ENCODE measurements at regions not wholly inside any gene's neighbourhood (a gene's known extent, or its start where the extent isn't known, plus 50 kb on each side); places are given as distances from the start of the nearest gene placed in this dataset.

- no peak for TF ChIP-seq REST (IDR thresholded peaks at IDR 0.05; ENCODE audit: insufficient read depth in 1 of 2, low read depth in 2 of 2, low read length in 2 of 2)
- TF ChIP-seq POLR2AphosphoS5 (IDR thresholded peaks at IDR 0.05; ENCODE audit: low read depth, low read length): no peak
- TF ChIP-seq SIN3A (IDR thresholded peaks at IDR 0.05; ENCODE audit: borderline replicate concordance, insufficient read depth, low read length): no peak
- TF ChIP-seq TAF1 (IDR thresholded peaks at IDR 0.05; ENCODE audit: borderline replicate concordance, insufficient read depth, low read length): no peak
- no peak for TF ChIP-seq FOXP2 (optimal IDR thresholded peaks at IDR 0.05; ENCODE audit: borderline replicate concordance, extremely low read depth, extremely low read length, insufficient read depth)
Observed at GRCh38 chr14:22475381-22475780, 113.6 kb downstream of the DAD1 start.

GRCh38 chr14:22474730-22475351, 114.2 kb downstream of the DAD1 start:
- TF ChIP-seq FOXP2 (optimal IDR thresholded peaks at IDR 0.05; ENCODE audit: borderline replicate concordance, extremely low read depth, extremely low read length, insufficient read depth) (no peak), POLR2AphosphoS5 (IDR thresholded peaks at IDR 0.05; ENCODE audit: low read depth, low read length) (no peak), REST (IDR thresholded peaks at IDR 0.05; ENCODE audit: insufficient read depth in 1 of 2, low read depth in 2 of 2, low read length in 2 of 2) (no peak), TAF1 (IDR thresholded peaks at IDR 0.05; ENCODE audit: borderline replicate concordance, insufficient read depth, low read length) (no peak), SIN3A (IDR thresholded peaks at IDR 0.05; ENCODE audit: borderline replicate concordance, insufficient read depth, low read length) (no peak)

- no peak for TF ChIP-seq POLR2AphosphoS5 (IDR thresholded peaks at IDR 0.05; ENCODE audit: low read depth, low read length)
- TF ChIP-seq TAF1 (IDR thresholded peaks at IDR 0.05; ENCODE audit: borderline replicate concordance, insufficient read depth, low read length): no peak
- no peak for TF ChIP-seq SIN3A (IDR thresholded peaks at IDR 0.05; ENCODE audit: borderline replicate concordance, insufficient read depth, low read length)
- TF ChIP-seq REST (IDR thresholded peaks at IDR 0.05; ENCODE audit: insufficient read depth in 1 of 2, low read depth in 2 of 2, low read length in 2 of 2): no peak
- TF ChIP-seq FOXP2 (optimal IDR thresholded peaks at IDR 0.05; ENCODE audit: borderline replicate concordance, extremely low read depth, extremely low read length, insufficient read depth): no peak
Observed at GRCh38 chr14:22472935-22473854, 115.8 kb downstream of the DAD1 start.

GRCh38 chr14:22472466-22472865, 116.6 kb downstream of the DAD1 start:
- TF ChIP-seq REST (IDR thresholded peaks at IDR 0.05; ENCODE audit: insufficient read depth in 1 of 2, low read depth in 2 of 2, low read length in 2 of 2) (no peak), SIN3A (IDR thresholded peaks at IDR 0.05; ENCODE audit: borderline replicate concordance, insufficient read depth, low read length) (no peak), FOXP2 (optimal IDR thresholded peaks at IDR 0.05; ENCODE audit: borderline replicate concordance, extremely low read depth, extremely low read length, insufficient read depth) (no peak), TAF1 (IDR thresholded peaks at IDR 0.05; ENCODE audit: borderline replicate concordance, insufficient read depth, low read length) (no peak), POLR2AphosphoS5 (IDR thresholded peaks at IDR 0.05; ENCODE audit: low read depth, low read length) (no peak)

All from PFSK-1 (cell line).